Renal cortical epithelial cell (primary cell): ENCODE measurements at regions not wholly inside any gene's neighbourhood (a gene's known extent, or its start where the extent isn't known, plus 50 kb on each side); places are given as distances from the start of the nearest gene placed in this dataset.

ENCODE experiments used
- DNase-seq: peaks from one replicate; pipeline ENCODE4 v3.0.0-alpha.2; 2011; ENCODE audit warnings: low read depth

DNA sequence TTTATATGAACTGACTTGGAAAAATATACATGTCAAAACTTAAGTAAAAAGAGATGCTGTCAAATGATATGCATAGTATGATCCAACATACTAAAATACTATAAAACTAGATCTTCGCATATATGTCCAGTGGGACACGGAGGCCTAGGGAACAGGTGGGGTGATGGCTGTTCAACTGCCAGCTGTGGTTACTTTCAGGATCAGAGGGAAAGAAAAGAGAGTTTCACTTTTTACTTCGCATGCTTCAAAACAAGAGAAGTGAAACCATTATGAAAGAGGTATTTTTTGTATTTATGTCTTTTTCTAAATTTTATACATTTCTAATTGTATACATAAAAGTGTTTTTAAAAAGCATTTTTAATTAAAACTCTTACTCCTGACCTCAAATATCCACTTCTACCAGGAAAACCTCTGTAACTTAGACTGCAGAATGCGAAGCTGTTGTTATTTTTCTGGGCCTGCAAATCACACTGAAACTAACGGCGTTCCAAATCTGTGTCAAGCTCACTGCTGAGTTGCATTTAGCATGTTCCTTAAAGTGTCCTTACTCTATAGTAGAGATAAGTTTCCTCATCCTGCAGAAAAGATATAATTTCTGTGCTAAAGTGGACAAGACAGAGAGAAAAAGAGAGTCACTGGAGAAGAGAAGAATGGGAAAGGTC is 97.8 kb upstream of the SLC35G4 start:
- no peak for DNase-seq

DNA sequence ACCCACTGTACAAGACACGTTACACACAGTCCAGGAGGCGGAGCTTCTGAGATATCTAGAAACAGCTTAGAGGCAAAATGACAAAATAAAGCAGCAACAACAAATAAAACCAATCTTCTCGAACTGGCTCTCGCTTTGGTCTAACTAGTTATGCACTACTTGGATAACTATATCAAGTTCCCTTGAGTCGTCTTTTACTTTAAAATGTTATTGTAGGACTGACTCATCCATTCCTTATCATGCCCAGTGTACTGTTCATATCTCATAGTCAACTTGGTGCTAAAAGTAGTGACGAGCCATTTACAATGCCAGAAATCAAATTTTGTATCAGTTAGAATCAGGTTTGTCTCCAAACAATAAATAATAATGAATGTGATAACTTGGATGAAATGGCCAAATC is 102.5 kb upstream of the SLC35G4 start:
- no peak for DNase-seq

DNA sequence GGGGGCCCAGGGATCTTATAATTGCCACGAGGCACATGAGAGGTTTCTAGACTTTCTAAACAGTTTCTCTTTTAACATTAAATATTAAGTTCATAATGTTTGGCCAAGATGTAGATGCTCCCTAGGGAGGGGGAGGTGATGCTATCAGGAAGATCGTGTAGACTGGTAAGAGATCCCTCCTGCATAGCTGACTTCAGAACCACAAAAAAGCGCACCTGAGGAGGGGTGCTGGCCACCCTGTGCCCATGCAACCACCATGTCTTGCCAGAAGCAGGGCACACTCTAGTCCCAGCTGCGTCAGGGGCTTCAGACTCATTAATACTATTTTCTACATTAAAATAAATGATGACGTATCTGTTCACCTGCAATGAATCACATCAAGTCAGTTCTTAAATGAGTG is 103.4 kb upstream of the SLC35G4 start:
- no peak for DNase-seq

DNA sequence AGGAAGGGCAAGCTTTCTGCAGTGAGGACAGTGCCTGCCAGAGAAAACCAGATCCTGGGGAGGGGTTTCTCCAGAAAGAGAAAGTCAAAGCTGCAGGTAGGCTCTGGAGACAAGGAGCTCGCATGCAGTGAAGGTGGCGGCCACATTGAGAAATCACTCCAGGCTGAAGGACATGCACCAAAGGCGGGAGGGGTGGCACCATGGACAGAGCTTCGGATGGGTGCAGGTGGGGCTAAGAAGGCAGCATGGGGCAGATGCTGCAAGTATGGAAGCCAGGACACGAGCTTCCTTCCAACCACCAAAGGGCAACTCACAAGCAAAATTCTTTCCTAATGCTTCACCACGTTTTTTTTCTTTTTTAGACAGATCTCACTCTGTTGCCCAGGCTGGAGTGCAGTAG is 104.4 kb upstream of the SLC35G4 start:
- DNase-seq: no peak

DNA sequence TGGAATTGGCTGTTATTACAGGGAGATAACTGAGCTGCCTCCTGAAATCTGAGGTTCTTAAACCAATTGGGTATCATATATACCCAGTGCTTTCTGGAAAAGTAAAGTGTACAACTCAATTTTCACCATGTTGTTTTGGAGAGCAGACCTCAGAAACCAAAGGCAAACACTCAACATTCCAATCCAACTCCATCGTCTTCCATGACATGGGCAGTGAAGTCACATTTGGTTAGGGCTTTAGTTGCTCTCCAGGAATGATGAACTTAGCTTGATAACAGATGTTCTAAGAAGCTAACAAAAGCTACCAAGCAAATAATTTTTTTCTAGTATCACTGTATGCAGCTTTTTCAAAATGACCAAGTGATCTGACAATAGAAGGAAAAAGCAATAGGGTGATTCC is 107.0 kb upstream of the SLC35G4 start:
- peak; percentile 11 for DNase-seq

DNA sequence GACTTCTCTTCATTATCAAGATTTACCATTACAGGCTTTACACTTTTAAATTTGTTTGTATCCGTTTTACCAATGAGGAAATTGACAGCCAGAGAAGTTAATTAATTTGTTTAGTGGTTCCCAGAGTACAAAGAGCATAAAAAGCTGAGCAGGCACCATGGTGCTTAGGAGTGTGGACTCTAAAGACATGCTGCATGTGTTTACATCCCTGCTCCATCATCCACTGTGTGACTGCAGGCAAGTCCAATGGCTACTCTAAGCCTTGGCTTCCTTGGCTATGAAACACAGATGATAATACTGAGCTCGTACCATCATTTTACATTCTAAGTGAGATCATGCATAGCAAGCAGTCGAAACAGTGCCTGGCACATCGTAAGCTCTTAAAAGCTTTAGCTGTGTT is 108.0 kb upstream of the SLC35G4 start:
- DNase-seq: no peak

DNA sequence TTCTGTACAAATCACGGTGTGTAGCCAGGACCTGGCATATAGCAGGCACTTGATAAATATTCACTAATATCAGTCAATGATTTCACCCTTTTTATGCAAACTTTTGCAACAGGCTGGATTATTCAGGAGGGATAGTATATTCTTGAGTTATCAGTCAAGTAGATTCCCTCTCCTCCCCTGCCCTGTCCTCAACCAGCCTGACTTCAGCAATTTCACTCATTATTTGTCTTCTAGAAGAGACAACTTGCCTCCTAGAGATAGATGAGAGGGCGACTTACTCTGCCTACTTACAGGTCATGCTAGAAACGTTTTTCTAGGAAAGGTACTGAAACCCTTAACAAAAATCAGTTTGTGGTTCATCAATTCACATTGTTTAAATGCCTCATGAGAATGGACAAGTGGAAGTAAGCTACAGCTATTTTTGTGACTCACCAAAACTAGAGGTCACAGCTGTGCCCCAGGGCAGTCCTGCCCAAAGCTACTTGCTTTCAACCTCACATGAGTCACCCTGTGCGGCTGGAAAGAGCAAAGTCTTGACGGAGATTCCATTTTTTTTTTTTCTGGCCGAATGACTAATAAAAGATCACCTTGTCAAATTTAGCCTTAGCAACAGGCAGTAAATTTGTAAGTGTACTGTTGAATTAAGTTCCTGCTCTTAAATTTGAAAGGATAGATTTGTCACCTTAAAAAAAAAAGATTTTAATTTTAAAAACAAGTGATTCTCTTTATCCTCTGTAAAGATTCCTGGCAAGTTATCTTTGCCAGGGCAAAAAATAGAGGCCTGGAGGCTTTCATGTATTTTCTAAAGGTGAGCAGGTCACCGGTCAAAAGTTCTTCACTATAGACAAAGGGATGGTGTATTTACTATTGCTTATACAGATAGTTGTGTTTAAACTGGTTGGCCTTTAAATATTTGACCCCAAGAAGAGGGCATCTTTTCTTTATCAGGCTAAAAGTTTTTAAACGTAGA is 109.0 kb upstream of the SLC35G4 start:
- peak; percentile 99 for DNase-seq

DNA sequence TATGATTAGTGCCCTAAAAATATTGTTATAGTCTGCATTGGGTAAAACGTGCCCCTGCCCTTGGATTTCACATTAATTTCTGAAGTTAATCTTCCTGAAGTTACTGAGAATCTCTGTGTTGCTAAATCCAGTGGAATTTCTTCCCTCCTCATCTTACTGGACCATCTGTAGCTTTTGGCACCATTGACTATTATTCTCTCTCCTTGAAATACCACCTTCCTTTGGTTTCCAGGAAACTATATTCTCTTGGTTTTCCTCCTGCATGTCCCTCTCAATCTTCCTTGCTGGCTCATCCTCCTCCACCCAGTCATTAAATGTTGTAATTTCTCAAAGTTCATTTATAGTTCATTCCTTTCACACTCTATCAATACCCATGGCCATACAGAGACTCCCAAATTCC is 110.6 kb upstream of the SLC35G4 start:
- no peak for DNase-seq

DNA sequence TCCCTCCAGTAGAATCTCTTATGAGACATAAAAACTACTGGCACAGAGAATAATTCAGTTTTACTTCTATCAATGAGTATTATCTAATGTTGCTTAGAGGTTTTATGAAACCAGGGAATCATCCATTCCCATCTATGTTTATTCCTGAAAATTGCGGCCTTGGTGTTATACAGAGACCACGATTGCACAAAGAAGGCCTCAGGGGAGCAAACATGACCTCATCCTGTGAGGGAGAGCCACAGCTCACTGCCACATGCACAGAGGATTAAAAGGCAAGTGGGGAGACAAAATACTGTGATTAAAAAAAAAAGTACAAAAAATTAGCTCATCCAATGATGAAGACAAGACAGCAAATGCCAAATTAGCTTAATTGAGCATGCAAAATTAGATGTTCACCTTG is 111.8 kb upstream of the SLC35G4 start:
- peak; percentile 4 for DNase-seq

DNA sequence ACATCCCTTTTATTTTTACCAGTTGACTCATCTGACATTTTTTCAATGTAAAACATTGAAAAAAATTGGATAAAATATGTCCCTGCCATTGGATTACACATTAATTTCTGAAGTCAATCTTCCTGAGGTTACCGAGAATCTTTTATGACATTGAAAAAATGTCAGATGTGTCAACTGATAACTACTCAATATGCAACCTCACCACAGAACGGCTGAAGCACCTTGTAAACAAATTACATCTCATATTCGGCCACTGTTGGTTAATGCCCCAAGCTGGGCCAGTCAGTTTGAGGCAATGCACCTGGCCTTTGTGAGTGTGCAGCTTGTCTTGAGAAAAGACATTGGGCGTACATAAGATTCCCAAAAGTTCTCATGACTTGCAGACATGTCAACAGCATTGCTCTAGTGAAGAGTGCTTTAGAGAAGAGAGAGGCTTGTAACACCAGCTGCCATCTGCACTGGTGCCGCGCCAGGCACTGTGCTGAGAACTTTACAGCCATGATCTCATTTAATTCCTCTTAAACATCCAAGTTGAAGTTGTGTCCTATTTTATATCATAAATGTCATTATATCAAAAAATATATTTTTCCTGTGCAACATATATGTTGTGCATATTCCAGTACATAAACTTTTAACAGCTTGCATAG is 112.7 kb upstream of the SLC35G4 start:
- no peak for DNase-seq

DNA sequence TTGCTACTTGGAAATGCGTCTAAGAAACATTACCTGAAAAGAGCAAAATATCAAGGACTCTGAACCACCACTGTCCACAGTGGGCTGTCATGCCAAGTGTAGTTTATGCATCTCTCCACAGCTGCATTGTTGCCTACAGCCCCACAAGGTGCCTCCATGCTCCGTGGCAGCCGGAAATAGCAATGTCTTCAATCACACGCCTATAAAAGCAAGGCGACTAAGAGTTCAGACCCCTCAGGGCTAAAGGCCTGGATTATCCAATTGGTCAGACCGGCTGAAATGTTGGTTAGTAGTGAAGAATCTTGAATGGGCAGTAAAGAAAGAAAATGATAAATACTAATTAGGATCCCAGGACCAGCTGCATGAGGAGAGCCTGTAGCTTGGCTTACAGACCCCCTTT is 114.0 kb upstream of the SLC35G4 start:
- no peak for DNase-seq

DNA sequence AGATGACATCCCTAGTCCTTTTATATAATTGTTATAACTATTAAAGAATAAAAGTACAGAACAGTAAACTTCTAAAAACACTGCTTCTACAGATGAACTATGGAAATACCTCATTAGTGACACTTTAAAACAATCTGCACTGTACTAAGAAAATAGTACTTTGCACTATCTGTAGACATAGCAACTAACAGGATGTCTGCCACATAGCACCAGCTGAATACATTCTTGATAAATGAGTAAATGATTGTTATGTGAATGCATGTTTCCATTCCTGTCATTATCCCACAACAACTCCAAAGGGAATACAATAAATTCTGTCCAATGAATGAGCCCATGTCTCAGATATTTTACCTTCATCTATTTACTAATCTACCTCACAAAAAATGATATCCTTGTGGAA is 115.3 kb upstream of the SLC35G4 start:
- peak; percentile 57 for DNase-seq

DNA sequence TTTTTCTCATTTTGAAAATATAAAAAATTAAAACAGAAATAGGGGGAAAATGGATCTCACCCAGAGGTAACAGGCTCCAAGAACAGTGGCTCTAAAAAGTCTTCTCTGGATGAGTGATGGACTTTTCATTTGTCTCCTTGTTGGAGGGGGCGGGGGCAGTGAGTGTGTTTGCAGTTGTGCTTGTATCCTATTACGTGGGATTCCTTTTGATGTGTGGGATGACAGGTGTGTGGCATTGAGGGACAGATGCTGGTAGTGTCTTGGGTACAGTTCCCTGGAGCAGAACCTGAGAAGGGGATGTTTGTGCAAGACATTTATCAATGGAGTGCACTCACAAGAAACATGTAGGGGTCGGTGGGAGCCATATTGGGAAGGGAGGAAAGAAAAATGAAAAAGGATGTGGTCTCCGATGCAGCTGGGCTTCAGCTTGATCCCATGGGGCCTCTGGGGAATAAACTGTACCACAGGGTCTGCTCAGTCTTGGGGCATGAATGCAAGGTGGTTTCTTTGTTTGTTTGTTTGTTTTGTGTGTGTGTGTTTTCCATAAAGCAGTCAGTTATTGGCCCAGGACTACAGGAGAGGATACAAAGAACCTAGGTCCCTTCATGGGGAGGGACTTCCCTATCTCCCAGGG is 120.0 kb upstream of the SLC35G4 start:
- DNase-seq: no peak

DNA sequence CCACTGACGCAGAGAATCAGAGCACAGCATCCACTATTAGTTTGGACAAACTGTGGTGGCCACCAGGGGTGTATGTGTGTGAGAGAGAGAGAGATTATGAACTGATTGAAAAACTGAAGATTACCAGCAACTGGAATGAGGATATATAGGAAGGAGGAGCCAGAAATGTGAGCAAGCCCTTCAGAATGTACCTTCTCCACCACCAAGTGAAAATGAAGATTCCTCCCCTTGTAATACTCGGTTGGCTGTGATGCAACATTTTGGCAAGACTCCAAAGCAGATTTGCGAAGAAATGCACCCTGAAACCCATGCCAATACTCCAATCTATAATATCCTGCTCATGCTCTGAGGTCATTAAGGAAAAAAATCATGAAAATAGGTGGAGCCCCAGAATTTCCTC is 121.2 kb upstream of the SLC35G4 start:
- peak; percentile 37 for DNase-seq

DNA sequence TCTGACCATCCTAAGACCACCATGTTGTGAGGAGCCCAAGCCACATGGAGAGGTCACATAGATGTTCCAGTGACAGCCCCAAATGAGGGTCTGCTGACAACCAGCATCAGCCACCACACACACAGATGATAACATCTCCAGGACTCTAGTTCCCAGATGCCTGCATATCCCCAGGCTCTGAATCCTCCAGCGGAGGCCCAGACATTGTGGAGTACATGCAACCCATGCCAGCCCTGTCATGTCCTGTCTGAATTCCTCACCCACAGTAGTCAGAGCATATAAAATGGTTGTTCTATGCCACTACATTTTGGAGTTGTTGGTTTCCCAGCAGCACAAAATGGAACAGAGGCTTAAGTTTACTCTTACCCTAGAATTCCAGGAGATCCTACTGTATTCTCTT is 122.0 kb upstream of the SLC35G4 start:
- no peak for DNase-seq

DNA sequence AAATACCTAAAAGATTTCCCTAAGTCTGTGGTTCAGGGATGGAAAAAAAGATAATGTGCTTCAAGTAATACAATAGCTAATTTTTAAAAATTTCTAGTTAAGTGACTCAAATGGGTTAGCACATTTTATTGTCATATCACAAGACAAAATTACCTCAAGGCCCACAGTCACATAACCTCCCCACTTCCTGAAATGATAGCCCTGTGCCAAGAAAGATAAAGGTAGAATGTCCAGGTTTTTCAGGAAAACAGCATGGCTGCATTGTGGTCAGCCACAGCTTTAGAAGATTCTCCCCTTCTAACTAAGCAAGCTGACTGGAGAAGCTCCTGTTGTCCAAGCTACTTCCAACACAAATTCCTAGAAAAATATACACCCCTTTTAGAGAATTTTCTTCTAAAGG is 127.1 kb upstream of the SLC35G4 start:
- DNase-seq: no peak

DNA sequence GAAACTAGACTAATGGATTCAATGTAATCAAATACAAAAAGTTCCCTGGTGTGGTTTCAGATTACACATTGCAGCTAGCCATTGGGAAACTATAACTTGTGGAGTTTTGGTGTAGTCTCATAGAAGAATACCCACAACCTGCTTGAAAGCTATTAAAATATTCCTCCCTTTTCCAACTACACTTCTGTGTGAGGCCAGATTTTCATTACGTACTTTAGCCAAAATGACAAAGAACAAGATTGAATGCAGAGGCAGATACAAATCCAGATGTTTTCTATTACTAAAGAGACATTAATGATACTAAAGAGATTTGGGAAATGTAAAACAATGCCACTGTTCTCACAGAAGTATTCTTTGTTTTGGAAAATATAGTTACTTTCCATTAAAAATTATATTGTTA is 128.7 kb upstream of the SLC35G4 start:
- DNase-seq: no peak

DNA sequence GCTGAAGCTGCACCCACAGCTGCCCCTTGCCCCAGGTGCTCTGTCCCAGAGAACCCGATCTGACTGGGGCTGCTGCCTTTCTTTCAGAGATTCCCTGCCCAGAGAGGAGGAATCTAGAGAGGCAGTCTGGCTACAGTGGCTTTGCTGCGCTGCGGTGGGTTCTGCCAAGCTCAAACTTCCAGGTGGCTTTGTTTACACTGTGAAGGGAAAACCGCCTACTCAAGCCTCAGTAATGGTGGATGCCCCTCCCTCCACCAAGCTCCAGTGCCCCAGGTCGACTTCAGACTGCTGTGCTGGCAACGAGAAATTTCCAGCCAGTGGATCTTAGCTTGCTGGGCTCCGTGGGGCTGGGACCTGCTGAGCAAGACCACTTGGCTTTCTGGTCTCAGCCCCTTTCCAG is 130.4 kb upstream of the SLC35G4 start:
- DNase-seq: peak; percentile 36

DNA sequence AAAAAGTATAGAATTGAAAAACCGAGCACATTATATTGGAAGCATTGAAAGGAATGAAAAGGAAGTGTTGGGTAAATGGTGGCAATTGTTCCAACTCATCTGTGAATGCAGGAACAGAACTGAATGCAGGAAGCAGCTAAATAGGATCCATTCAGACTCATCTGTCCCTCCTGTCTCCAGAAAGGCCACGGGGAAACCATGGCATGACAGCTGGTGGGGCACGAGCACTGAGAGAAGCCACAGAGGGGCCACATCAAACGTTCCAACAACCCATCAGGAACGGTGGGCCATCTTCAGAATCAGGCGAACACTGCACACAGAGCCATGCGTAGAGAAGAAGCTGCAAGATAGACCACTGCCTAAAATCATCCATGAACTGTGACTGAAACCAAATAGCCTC is 138.5 kb upstream of the SLC35G4 start:
- DNase-seq: no peak

DNA sequence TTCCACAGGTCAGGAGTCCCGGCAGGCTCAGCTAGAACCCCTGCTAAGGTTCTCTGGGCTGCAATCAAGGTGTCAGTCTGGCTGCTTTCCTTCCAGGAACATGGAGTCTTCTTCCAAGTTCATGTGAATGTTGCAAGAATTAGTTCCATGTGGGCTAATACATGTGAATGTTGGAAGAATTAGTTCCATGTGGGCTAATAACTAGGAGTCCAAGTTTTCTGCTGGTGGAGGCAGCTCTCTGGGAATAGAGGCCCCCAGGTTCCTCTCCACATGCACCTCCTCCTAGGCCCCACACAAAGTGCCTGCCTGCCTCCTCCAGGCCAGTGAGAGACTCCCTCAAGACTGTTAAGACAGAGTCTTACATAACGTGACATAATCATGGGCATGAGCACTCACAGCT is 140.8 kb upstream of the SLC35G4 start:
- DNase-seq: no peak

DNA sequence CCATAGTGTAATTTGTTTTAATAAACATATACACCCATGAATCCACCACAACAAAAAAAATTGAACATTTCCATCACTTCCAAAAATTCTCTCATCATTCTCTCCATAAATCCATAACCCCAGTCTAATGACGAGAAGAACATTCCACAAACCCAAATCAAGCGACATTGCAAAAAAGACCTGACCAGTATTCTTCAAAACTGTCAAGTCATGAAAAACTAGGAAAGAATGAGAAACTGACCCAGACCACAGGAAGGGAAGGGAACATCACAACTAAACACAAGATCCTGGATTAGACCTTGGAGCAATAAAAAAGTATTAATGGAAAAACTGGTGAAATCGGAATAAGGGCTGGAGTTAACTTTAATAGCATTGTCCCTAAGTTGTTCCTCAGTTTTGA is 141.3 kb upstream of the SLC35G4 start:
- no peak for DNase-seq

DNA sequence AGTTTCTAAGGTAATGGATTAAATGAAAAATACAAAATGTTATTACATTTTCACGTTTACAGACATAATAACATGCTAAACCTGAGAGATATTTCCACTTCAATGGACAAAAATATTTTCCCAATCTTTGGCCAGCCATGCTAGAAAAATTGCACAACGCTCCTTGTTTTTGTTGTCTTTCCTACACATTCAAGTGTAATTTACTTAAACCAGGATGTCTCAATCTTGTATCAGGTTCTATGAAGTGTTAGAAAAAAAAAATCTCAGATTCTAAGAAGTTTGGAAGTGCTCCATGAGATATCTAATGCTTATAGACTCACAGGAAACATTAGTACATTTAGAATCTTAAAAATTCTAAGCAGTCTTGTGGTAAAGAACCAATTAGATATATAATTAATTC is 141.8 kb upstream of the SLC35G4 start:
- DNase-seq: no peak
